GM20431 (cell line): ENCODE measurements at regions not wholly inside any gene's neighbourhood (a gene's known extent, or its start where the extent isn't known, plus 50 kb on each side); places are given as distances from the start of the nearest gene placed in this dataset.
"Not testable (repeated sequence)": the region's sequence is repeated elsewhere in the genome, so short reads cannot be mapped to it uniquely, and the experiment has no call there.

Source experiments
- in situ Hi-C: fragments of 300-500 bp; cut with MseI, MboI; formaldehyde crosslinking; loops from one replicate; pipeline ENCODE4 v1.15.0; 2020; ENCODE audit warnings: low sequenced_read_pairs; ENCODE audit not compliant: unreplicated experiment

DNA sequence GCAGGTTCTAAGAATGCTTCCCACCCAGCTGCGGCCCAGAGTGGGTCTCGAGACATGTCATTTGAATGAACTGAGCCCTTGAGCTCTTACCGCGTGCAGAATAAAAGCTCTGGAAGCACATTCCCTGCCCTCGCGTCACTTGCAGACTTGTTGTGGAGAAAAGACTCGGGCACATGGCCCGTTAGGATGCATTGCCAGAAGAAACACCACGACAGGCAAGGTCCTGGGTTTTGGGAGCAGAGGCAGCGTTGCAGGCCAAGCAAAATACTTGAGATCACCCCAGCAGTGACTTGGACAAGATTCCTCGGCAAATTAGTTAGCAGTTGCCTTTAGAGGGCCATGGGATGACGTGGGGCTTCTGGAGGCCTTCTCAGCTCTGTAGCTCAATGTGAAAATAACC, 170.8 kb upstream of the MSX2 start:
- in situ Hi-C loops: no loop called here

DNA sequence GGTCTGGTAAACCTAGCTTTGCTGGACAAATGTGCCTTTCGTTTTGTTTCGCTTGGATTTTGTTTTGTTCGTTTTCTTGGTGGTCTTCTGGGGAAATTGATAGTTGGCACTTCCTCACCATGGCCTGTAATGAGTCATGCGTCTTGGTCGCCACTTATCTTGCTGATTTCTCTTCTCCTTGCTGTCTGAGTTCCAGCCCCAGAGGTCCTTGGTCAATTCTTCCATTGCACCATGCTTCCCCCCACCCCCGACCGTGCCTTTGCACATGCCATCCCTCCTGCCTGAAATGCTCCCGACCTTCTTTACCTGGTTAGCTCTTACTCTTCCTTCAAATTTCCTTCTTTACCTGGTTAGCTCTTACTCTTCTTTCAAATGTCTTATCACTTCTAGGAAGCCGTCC, 168.7 kb upstream of the MSX2 start:
- in situ Hi-C loops: no loop called here

DNA sequence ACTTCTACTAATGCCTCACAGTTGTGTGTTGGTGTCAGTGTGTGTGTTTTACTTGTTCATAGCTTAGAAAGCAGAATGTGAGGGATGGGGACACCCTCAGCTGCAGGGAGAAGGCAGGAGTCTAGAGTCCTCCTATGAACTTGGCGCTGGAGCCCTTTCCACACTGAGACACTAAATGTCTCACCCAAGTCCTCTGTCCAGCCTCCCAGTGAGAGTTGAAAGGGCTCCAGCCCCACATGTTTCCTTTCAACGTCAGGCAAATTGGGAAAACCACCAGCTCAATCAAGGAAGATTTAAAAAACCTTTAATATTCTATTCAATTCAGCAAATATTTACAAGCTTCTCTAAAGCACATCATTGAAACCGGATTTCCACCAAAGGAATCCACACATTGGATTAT, 167.6 kb upstream of the MSX2 start:
- in situ Hi-C loops: no loop called here

DNA sequence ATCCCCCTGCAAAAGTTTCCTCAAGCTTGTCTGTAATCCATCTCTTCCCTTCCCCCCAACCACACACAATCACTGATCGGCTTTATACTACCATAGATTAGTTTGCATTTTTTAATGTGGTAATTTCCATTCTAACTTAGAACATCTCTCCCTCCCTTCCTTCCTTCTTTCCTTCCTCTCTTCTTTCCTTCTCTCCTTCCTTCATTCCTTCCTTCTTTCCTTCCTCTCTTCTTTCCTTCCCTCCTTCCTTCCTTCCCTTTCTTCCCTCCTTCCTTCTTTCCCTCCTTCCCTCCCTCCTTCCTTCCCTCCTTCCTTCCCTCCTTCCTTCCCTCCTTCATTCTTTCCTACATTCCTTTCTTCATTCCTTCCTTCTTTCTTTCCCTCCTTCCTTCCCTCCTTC, 166.2 kb upstream of the MSX2 start:
- in situ Hi-C loops: no loop called here

DNA sequence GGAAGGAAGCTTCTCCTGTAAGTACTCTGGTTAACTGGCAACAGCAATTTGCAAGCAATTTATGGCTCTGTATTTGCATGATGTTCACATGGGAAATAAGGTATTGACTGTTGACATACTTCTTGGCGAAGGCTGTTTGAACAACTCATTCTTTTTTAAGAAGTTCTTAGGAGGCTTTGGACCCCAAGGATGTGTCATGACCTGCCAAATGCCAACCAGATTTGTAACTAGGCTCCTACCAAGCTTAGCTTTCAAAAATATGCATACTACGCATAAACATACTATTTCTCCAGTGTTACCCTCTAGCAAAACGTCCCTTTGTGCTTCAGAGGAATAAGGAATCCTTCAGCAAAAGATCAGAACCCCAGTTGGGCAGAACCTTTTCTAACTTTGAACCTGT, 165.2 kb upstream of the MSX2 start:
- in situ Hi-C loops: no loop called here

DNA sequence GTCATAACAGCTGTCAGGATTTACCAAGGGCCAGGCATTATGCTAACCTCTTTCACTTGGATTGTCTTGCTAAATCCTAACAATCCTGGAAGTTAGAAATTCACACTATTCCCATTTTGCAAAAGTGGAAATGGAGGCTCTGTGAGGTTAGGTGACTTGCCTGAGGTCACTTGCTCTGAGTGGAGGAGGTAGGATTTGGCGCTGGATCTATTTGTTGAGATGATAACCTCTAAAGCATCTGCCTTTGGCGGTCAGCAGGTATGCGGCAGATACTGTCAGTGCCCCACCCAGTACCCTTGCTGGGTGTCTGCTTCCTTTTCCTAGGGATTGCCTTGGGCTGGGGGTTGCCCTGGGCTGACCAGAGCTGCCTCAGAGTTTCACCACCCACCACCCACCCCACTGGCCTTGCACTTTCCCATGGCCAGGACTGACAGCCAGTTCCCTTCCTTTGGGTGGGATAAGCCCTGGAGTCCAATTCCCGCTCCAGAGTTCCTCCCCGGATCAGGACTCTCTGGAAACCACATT, 164.8 kb upstream of the MSX2 start:
- in situ Hi-C loops: no loop called here

DNA sequence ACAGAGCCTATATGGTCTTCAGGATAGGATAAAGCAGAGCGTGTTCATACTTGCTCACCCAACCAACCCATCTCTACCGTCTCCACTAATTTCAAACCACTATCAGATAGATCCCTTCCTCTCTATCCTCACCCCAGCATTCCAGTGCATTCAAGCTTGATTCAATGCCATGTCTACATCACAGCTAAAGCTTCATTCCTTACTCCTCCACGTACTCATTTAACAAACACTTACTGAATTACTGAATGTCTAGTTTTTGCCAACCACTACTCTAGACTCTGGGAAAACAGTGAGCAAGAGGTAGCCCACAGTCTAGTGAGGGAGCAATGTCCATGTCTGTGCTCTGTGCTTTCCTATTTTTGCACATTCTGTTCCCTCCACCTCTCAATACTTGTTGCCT, 163.5 kb upstream of the MSX2 start:
- in situ Hi-C loops: no loop called here

DNA sequence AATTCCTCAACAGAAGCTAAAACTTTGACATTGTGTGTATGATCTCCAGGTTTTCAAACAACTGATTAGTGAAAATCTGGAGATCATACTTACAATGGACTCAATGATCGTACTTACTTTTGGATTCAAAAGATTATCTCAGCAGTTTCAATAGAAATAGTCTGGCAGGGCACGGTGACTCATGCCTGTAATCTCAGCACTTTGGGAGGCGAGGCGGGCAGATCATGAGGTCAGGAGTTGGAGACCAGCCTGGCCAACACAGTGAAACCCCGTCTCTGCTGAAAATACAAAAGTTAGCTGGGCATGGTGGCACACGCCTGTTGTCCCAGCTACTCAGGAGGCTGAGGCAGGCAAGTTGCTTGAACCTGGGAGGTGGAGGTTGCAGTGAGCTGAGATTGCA, 161.3 kb upstream of the MSX2 start:
- in situ Hi-C loops: not testable (repeated sequence)

DNA sequence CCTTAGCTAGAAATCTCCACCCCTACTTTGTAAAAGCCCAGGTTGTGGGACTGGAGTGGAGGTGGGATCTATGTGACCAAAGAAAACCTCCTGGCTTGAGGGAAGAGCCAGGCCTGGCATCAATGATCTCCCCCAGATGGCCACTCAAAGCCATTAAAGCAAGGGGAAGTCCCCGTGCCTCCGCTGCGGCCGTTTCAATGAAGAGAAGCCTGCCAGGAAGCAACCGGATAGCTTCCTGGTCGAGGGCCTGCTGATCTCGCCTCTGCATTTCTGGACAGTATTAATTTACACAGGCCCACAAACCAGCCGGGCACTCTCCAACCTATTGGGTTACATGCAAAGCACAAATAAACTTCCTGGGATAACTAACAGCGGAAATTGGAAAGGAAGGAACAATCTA, 160.5 kb upstream of the MSX2 start:
- in situ Hi-C loops: no loop called here

DNA sequence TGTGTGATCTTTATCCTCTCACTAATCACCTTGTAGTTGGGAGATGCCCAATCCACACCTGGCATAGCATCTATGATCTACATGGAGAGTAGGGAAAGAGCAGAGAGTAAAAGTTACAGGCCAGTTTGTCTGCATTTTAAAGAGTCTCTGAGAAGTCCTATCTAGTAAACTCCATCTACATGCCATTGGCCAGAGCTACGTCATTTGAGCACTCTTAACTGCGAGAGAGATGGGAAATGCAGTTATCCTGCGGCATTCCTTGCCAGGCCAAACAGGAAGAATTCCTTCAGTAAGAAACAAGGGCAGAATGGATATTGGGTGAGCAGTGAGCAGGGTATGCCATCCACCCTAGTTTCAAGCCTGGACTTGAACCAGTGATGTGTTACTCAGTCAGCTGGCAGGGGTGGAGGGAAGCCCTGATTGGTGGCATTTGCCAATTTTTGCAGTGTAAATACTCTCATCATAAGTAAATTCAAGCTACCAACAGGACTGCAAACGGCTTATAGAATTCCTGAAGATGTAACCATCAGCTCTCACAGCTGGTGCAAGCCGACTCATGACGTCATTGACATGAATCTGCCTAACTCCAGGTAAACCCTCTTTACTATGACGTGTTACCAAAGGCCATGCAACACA, 156.8 kb upstream of the MSX2 start:
- in situ Hi-C loops: no loop called here

DNA sequence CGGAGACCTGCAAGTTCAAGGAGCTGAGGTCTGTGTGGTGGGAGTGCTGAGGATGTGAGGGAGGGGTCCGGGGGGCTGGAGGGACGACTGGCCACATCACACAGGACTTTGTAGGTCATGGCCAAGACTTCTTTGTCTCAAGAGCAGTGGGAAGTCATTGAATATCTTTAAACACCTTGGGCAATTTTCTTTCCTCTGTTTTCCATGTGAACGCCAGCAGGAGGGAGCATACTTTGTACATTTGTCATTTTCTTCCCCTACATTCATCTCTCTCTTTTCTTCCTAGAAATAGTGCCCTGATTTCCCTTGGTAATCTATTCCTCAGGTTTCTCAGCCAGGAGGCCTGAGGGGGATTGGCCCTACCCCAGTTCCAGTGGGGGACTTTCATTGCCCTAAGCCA, 153.7 kb upstream of the MSX2 start:
- in situ Hi-C loops: no loop called here

DNA sequence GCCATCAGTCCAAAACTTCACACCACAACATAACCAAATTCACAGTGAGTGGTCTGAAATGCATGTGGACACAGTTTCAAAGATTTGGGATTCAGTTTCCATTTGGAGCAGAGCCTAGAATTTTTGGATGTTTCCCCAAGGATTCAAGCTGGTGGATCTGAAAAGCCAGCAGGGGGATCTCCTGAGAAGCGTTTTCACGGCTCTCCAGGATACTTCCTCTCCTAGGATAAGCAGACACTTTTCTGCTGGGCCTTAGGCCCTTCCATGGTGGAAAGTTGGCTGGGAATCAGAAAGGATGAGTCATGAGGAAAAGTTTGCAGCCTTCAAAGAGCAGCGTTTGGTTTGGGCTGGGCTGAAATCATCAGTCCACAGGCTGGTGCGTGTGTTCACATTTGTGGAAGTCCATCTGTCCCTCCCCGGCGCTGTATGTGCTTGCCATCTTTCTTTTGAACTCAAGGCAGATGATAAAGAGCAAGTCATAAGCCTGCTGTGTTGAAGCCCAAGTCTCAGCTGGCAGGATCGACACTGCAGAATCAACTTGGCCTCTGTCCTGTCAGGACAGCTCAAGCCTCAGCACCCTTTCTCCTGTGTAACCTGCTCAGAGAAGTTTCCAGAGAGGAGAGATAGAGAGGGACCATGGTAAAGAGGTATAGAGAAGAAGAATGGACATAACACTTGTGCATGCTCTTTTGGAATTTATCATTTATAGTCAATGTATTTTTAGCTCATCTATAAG, 152.6 kb upstream of the MSX2 start:
- in situ Hi-C loops: no loop called here

DNA sequence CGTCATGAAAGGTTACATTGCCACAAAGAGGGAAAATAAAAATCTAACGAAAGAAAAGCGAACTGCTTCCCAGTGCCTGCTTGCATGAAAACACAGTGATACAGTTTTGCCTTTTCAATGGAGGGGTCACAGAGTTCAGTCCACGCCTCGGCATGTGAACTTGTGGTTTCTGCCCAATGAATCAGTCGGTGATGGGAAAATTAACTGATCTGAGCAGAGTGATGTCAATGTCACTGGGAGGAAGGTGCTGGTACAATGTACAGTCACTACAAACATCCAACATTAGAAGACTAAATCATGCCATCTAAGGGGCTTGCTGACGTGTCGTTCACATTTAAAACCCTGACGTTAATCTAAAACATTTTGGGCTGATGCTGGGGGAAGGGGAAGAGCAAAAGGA, 151.8 kb upstream of the MSX2 start:
- in situ Hi-C loops: no loop called here

DNA sequence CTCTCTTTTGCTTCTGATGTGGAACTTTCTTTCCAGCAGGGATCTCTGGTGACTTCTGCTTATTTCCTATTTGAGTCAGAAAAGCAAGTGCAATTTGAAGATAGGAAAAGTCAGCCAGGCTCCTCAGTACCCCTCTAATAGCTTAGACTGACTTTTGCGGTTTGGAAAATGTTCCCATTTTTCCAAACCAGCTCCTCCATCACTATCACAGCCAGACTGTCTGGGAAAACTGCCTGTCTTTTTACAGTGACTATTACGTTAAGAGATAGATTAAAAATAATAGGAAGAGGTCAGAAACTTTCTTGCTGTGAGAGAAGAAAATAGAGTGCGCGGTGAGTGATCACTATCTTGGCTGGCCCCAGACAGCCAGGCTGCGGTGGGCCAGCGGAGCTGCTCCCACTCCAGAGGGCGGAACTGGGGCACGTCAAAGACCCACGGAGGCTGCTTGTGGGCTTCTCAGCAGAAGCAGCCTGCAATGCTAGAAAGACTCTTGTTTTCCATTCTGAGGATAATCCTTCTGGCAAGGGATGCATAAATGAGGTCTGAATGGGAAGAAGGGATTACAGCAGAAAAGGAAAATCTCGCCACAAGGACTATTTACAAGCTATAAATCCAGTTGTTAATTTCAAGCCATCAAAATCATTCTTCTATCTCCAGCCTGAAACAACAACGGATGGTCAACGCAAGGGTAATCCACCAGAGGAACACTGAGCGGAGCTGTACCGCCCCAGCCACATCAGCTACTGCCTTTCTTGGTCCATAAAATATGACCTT, 151.0 kb upstream of the MSX2 start:
- in situ Hi-C loops: no loop called here

DNA sequence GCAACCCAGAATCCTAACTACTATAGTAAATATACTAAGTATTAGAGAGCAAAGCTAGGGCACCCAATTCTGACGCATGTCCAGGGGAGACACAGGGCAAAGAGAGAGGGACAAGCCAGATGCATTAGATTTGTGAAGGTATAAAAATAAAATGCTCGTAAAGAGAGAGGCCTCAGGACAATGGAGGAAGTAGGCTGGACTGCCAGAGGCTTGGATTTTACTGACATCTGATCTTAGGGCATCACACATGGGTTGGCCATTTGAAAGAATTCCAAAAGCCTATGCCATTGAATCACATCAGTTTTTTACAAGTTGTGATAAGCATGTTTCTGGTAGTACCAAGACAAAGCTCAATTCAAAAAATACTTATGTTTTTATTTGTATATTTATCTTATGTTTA, 149.3 kb upstream of the MSX2 start:
- in situ Hi-C loops: no loop called here

DNA sequence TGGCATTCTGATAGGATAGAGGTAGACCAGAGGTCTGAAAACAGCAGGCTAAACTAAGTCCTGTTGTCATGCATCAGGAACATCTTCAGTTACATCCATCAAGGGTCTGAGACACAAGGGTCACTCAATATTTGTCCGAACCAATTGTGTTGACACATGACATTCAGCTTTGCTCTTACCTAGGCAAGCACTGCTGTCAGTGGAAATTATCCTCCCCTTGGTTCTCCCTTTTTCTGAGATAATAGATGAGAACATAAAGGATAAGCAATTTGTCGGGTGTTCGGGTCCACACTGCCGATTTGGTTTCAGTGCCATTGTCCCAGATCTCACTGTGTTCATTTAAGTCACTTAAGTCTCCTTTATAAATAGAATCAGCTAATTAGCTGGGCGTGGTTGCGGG, 148.3 kb upstream of the MSX2 start:
- in situ Hi-C loops: no loop called here

DNA sequence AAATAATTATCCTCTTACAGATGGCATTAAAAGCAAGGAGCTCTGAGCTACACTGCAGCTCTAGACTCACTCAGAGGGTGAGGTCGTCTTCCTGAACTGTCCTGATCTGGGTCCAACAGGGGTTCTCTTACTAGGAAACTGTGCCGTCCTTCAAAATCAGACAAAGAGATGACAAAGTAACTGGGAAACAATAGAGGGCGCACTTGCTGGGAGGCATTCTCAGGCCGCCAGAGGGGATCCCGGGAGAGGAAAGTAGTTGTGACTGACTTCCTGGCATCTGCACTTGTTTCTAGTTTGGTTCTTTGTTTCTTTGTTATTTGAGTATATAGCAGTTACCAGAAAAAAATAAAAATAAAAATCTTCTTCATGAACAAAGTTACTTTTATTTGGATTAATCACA, 142.9 kb upstream of the MSX2 start:
- in situ Hi-C loops: no loop called here

DNA sequence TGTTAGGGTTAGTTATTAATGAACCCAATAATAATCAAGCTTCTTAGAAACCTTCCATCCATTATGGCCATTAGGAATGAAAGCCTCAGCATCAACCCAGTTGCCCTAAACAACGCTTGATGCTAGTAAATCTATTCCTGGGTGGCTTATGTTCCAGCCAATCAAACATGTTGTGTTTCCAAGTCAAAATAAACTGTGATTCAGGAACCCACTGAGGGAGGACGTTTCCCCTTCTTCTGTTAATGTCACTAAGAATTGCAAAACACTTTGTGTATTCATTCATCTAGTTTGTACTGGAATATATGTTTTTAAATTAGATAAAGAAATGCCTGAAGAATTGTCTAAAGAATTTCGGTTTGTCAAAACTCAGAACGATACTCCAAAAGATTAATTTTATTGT, 142.5 kb upstream of the MSX2 start:
- in situ Hi-C loops: no loop called here

DNA sequence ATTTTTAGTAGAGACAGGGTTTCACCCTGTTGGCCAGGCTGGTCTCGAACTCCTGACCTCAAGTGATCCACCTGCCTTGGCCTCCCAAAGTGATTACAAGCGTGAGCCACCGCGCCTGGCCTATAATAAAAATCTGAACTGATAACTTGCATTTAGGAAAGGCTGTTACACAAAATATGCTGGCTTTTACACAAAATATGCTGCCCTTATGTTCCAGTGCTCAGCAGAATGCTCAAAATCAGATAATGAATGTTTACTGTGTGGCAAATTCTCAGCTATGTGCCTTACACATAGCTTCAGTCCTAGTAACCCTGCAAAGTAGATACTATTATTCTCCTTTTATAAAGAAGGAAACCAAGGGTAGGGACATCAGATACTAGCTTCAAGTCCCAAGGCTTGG, 141.3 kb upstream of the MSX2 start:
- in situ Hi-C loops: no loop called here

DNA sequence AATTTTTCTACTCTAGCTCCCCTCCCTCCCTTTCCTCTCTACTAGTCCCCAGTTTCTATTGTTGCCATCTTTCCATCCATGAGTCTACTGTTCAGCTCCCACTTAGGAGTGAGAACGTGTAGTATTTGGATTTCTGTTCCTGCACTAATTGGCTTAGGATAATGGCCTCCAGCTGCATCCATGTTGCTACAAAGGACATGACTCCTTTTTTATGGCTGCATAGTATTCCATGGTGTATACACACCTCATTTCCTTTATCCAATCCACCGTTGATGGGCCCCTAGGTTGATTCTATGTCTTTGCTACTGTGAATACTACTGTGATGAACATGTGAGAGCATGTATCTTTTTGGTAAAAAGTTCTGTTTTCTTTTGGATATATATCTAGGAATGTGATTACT, 138.9 kb upstream of the MSX2 start:
- in situ Hi-C loops: no loop called here

DNA sequence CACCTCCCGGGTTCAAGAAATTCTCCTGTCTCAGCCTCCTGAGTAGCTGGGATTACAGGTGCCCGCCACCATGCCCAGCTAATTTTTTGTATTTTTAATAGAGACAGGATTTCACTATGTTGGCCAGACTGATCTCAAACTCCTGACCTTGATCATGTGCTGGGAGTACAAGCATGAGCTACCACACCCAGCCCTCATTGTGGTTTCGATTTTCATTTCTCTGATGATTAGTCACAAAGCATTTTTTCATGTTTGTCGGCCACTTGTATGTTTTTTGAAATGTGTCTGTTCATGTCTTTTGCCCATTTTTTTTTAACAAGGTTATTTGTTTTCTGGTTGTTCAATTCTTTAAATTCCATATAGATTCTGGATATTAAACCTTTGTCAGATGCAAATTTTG, 138.2 kb upstream of the MSX2 start:
- in situ Hi-C loops: not testable (repeated sequence)
